ENCODE measurements at regions not wholly inside any gene's neighbourhood (a gene's known extent, or its start where the extent isn't known, plus 50 kb on each side); places are given as distances from the start of the nearest gene placed in this dataset.

- no peak for TF ChIP-seq CTCF (tag by site-specific recombination; IDR thresholded peaks at IDR 0.05)
- no peak for TF ChIP-seq ZSCAN5A (tag by site-specific recombination; IDR thresholded peaks at IDR 0.05)
- TF ChIP-seq ELK4 (IDR thresholded peaks at IDR 0.05; ENCODE audit: borderline replicate concordance, low read depth, low read length), result no peak
- no peak for TF ChIP-seq ZNF404 (tag by site-specific recombination; IDR thresholded peaks at IDR 0.05)
- no peak for TF ChIP-seq ZBTB26 (tag by site-specific recombination; optimal IDR thresholded peaks at IDR 0.05)
- TF ChIP-seq SP2 (tag by site-specific recombination; IDR thresholded peaks at IDR 0.05), result no peak
- no peak for TF ChIP-seq ZXDB (tag by site-specific recombination; IDR thresholded peaks at IDR 0.05)
- no peak for TF ChIP-seq ZNF350 (tag by site-specific recombination; IDR thresholded peaks at IDR 0.05)
- TF ChIP-seq ZBTB7A (tag by site-specific recombination; IDR thresholded peaks at IDR 0.05; ENCODE audit: low read depth), result no peak
- TF ChIP-seq KLF9 (tag by site-specific recombination; IDR thresholded peaks at IDR 0.05; ENCODE audit: low read depth), result no peak
- TF ChIP-seq YY1 (tag by site-specific recombination; IDR thresholded peaks at IDR 0.05), result no peak
- no peak for TF ChIP-seq REST (tag by site-specific recombination; IDR thresholded peaks at IDR 0.05)
Observed at GRCh38 chr7:26992670-26993069, 103.1 kb downstream of the HOXA1 start.

All from HEK293 (cell line).